AG08395 (cell line): ENCODE measurements at regions not wholly inside any gene's neighbourhood (a gene's known extent, or its start where the extent isn't known, plus 50 kb on each side); places are given as distances from the start of the nearest gene placed in this dataset.
A peak's percentile ranks its signal among the peaks of the same experiment; 100 is the strongest.

Experiments
- DNase-seq: peaks from one replicate; pipeline ENCODE4 v3.0.0; 2012; ENCODE audit warnings: mixed read lengths, low spot score

DNA sequence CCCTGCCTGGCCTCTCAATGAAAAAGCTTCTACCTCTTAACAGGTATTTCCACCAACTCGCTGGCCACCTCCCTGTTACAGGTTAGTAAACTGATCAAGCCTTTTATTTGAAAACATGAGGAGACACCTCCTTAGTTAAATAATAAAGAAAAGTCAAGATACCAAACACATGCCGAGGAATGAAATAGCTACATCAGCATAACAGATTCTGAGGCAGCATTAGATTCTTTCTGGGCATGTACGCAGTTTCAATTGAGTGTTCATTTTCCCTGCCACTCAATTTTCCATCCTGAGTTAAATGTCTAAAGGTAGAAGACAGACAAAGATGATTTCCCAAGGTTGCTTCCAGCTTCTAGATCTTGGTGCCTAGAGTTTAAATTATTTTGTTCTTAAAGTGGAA is 250.5 kb upstream of the LRTM1 start:
- DNase-seq, result no peak

DNA sequence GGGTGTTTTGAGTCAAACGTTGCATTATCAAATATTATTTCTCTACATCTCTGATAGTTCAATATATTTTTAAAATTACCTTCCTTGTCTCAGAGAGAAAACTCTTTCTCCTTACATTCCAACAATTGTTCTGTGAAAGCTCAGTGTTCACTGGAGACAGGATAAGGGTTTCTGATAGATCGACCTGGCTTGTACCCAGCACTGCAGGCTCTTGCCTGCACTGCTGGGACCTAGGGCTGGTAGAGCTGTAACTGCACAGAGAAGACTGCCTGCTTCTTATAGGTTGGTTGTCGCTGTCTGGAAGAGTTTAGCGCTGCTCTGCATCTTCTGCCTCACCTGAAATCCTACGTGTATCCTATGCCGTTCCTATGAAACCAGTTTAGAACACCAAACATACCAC is 249.9 kb upstream of the LRTM1 start:
- DNase-seq, result no peak

DNA sequence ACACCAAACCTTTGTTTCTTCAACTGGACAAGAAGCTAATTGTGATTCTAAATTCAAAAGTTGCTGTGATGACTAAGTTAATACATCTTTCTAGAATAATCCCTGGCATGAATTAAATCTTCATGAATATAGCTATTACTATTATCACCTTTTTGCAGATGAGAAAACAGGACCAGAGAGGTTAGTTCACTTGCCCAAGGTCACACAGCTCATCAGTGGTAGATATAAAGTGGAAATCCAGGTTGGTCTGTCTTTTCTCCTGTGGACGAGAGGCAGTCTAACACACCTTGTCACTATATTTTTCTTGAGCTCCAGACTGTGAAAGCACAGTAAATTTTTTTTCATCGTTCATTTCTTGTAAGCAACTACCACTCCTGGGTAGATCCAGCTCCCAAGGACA is 247.6 kb upstream of the LRTM1 start:
- DNase-seq, result no peak

DNA sequence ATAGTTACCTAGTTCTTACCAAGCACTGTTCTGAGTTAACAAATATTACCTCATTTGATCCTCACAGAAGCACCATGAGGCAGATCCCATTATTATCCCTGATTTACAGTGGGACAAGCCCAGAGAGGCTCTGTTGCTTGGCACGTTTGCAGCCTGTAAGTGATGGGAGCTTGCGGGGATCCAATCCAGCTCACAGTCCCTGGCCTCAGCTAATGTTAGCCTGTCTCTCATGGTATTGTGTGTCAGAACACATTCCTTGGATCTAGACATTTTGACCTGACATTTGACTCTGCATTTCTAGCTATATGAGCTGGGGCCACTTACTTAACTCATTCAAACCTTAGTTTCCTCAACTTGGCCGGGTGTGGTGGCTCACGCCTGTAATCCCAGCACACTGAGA is 246.9 kb upstream of the LRTM1 start:
- DNase-seq, result no peak

DNA sequence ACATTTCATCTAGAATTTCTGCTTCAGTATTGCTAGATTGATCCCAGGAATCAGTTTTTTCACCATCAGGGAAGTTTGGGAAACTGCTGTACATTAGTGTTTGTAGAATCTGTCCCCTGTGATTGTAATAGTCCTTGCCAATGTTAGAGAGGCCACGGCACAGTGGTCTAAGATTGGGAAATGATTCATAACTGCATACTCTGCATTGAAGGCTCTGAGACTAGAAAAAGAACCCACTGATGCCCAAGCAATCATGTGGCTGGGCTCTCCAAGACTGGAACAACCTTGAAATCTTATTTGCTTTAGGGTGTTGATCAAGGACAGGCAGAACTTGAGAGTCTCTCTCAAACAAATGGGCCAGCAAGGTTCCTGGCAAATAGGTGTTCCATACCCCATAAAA is 245.6 kb upstream of the LRTM1 start:
- DNase-seq, result no peak

DNA sequence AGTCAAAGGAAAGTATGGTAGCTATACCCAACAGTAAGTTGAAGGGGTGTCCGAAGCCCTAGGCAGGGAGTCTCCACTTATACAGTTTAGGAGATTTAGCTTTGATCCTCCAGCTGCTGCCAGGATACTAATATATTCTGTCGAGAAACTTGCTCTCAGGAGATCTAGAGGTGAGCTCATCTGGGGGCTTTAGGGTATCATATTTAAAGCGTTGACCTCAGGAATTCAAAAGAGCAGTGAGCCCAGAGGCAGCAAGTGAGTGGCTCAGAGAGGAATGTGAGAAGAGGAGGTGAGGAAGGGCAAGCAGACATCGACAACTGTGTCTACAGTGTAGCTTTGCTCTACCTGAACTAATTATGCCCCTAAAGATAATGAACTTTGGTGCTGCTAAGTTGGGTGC is 245.1 kb upstream of the LRTM1 start:
- no peak for DNase-seq

DNA sequence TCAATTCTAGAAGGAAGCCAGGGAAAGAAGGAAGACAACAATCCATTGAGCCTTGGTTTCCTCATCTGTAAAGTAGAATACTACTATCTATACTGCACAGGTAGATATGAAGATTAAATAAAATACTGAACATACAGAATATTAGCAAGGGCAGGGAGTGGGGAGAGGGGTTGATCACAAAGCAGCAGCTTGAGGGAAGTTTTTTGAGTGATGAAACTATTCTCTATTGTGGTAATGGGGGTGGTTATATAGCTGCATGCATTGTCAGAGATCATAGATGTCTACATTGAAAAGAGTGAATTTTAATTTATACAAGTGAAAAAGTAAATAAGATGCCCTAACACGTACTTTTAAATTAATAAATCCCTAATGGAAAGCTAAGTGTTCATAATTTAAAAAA is 242.6 kb upstream of the LRTM1 start:
- DNase-seq, result no peak

DNA sequence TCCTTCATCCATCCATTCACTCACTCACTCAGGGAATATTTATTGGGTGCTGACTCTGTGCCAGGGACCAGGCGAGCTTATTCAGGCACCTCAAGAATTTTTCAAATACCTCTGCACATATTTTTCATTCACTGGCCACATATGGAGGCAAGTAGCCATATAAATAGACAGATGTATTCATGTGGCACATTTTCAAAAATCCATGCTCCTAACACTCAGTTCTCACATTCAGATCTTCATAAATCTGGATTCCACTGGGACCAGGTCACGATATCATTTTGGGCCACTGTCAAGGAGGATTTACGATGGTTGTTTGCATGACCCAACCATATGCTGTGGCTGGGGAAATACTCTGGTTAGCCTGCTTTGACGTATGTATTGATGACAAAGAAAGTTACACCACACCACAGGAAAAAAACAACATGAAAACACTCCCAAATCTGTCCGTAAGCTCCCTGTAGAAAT is 241.8 kb upstream of the LRTM1 start:
- peak; percentile 87 for DNase-seq

DNA sequence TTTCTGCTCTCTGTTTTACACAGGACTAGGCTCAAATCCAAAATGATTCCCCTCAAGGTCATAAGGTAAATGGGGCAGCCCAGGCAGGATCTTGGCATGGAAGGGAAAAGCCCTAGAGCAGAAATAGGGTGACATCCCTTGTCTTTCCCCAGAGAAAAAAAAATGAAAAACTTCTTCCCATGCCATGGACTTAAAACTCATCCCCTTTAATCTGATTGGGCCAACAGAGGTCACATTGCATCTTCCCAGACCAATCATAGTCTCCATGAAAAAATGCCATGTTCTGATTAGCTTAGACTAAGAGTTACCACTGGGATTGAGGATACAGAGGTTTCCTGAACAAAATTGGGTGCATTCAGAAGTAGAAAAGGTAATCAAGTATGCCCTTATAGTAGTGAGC is 241.3 kb upstream of the LRTM1 start:
- peak; percentile 55 for DNase-seq

DNA sequence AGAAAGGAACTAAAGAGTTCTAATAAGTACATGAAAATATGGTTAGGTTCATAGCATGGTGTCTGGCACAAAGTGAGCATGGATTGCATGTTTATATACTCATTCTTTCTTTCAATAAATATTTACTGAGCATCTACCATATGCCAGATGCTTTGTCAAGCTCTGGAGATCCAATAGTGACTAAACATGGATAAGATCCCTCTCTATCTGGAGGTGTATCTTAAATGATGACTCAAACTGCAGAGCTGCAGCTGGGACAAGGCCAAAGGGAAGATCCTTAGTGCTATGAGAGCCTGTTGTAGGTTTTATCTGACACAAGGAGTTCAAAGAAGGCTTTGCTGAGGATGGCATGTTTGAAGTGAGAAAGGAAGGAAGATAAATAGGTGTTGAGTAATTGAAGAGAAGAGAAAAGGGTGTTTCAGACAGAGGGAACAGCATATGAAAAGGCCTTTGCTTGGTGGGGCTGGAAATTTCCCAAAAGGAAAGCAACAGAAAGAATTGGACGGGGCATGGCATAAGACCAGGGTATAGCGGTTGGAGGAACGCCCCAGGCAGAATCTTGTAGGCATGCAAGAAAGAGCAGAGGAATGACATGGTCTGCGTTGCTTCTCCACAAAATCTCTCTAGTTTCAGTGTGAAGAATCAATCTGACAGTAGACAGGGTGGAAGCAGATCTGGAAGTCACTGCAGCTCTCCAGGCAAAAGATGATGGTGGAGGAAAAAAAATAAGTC is 239.9 kb upstream of the LRTM1 start:
- DNase-seq, result peak; percentile 46

DNA sequence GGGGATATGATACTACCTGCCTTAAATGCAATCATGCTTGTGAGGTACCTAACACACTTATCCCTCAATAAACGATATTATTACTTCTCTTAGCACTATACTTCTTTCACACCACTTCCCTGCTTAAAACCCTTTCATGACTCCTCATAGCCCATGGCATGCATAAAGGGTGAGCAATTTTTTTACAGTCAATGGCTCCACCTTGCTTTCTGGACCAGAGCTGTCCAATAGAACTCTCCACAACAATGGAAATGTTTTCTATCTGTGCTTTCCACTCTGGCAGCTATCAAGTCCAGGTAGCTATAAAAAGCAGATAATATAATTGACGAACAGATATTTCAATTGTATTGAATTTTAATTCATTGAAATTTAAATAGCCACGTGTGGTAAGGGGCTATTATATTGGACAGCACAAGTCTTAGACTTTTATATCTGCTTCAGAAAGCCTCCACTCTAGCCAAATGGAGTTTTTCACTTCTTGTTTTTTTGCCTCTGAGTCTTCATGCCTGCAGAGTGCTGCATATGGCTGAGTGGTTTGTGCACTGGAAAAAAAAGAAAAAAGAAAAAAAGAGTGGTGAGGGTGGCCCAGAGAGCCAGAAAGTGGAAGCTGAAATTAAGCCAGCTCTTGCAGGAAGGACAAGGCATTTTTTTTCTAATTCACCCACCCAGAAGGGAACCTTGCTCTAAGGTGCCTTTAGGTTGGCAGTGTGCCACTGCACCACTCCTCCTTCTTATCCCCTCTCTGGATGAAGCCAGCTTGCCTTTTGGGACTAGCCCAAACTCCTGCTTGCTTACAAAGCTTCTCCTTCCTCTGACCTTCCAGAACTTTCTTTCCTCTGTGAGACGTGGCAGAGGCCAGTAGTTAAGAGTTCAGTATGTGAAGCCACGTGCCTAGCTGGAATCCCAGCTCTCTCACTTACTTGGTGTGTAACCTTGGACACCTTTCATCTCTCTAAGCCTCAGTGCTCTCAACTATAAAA is 239.0 kb upstream of the LRTM1 start:
- DNase-seq, result no peak

DNA sequence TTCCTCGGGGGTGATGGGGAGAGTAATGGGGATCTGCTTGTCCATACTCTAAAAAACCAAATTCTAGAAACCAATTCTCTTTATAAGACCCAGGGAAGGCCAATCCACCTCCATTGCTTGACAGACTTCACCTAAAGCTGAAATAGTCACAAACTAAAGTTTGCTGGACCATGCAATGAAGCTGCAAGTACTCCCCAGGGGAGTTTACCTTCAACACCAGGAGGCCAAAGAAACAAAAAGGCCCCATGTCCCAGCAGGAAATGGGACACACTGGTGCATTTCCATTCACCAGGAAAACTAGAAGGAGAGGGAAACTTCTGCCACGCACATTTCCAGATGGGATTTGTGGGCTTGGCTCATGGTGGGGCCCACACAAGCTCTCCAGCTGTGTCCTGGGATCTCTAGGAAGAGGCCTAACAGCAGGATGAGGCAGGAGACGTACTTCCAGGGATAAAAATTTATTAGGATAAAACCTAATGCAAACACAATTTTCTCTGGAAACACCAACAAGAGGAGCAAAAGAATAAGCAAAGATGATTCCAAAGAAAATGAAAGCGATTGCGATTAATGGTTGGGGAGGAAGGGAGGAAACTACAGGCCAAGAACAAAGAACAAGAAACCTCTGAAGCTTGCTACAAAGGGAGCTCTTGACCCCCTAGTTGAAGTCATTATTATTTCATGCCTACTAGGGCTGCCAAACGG is 238.0 kb upstream of the LRTM1 start:
- DNase-seq, result no peak

DNA sequence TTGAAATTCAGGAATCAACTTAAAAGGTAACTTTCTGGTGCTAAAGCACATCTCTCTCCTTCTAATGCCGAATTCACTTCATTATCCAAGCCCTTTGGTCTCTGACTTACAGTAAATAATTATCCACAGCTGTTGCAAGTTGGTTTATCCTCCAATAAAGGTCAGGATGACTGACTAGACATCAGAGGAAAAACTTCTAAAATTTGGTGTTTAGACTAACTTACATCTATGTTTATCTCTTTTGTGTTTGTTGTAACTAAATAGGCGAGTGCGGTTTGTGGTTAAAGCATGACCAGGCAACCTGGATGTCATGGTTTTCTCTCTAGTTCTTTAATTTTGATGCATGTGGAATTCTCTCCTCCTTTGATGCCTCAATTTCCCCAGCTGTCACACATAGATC is 237.4 kb upstream of the LRTM1 start:
- DNase-seq, result no peak

DNA sequence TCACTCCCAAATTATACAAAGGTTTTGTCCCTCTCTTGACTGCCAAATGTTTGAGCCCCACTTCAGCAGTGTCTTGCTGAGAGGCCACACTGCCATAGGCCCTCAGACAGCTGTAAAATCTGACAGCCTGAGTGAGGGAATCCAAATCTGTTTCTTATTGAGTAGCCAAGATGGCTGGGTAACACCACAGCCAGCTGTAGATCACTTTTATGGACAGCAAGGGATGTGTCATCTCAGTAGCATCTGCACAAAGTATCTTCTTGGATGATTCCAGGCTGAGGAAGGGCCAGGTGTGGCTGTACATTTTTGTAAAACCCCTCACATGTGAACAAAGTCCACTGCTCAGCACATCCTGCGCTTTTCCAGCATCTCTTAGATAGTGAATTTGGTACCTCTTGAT is 237.0 kb upstream of the LRTM1 start:
- DNase-seq, result peak; percentile 50

DNA sequence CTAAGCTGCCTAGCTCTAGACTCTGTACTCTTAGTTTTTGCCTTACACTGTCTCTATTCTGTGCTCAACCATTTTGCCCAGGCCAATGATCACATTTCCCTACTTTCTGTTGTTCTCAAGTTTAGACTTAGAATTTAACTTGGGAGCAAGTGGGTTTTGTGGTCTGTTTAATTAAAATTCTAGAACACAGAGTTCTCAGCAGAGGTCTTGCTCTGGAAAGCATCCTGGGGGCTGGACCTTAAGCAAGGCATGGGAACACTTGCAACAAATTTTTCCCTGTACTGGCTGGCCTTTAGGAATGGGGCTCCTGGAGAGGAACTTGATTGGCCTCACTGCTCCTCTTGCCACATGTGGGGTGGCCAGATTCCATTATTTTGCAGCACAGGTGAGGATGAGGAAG is 236.3 kb upstream of the LRTM1 start:
- no peak for DNase-seq

DNA sequence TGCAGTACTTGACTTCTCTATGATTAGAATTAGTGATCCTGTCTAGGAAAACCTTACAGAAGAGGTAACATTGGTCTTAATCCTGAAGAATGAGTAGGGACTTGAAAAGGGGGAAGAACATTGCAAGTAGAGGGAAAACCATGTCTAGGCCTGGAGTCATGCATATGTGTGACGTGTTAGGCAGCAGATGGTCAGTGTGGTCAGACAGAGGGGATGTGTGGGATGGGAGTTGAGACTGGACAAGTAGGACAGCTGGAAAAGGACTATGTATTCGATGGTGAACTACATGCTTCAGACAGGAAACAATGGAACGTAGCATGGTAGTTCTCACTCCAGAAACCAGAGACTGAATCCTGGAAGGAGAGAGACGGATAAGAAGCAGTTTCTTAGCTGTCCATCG is 235.6 kb upstream of the LRTM1 start:
- no peak for DNase-seq

DNA sequence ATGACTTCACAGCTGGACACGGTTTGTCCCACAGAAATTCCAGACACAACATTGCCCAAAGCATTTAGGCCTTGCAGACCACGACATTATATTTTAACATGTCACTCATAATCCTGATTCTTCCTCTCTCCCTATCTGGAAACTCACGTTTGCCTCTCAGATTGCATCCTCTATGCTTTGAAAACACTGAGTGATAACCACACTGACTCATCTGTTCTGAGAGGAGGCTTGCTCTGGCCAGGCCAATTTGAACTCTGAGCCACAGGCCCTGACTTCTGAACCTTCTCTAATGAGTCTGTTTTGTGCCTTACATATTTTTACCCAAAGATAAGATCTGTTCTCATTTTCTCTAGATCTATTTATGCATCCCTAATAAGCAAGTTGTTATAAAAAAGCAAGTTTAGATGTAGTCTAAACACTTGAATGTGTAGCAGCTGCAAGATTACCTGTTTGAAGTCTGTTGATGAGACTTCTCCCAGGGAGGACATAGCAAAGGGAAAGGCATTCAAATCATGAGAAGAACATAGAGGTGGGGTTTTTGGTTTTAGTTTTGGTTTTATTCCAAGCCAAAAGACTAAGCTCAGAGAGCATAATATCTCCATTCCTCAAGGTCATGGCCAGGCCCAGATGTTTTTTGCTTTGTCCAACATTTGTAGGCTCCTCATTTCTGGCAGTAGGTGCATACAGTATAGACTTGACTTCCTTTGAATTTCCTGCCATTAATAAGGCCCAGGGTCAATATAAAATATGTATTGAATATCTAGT is 234.4 kb upstream of the LRTM1 start:
- peak; percentile 69 for DNase-seq

DNA sequence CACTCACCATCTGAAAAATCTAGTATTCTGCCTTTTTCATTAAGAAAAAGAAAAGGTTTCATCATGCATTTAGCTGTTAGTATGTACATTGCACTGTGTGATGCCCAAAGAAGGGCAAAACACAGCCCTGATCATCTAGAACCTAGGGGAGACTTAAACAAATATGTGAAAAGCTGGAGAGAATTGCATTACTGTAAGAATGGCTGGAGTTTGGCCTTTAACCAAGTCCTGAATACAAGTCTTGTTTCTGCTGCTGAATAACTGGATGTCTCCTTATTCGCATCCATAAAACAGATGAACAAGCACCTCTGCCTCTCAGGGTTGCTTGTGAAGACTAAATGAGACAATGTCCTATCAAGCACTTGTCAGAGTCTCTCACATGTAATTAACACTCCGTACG is 233.4 kb upstream of the LRTM1 start:
- DNase-seq, result no peak

DNA sequence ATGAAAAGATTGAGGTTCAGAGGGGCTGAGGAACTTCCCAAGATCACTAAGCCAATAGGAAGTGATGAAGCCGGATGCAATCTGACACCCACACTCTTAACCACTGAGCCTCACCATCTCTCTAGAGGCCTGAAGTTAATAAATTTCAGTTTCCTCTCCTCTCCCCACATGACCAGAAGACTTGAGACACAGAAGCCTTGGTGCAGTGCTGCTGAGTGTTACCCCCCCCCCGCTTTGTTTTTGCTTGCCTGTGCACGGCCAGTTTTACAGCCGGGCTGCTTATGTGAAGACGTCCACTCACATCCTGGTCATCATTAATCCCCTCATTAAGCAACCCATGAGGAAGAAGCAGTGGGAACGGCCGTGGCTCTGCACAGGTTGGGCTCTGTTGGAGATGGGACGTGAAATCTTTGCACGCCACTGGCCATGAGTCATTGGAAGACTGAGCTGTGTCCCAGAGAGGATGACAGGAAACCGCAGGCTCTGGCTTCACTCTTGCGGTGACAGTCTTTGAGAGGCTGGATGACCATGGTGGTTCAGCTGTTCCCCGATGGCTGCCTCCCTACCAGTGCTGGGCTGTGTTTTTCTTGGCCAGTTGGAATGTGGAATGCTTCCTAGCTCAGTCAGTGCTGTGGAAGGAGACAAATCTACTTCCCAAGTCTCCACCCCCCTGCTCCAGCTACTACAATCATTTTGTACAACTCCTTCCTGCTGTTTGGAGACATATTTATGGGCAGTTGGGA is 232.6 kb upstream of the LRTM1 start:
- peak; percentile 91 for DNase-seq

DNA sequence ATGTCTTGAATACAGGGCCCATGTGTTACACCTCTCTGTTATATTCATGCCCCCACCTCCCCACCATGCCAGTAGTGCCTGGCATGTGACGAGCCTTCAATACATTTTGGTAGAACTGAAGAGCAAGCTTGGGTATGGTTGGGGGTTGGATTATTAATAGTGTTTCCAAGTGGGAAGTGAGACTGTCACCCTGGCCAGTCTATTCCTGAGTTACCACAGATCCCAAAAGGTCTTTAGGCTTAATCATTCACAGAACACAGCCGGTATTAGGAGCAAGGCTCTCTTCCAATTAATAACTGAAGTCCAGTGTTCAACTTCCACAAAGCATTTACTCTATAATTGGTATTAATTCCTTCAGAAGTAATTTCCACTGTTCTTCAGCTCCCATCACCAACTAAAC is 231.9 kb upstream of the LRTM1 start:
- DNase-seq, result no peak

DNA sequence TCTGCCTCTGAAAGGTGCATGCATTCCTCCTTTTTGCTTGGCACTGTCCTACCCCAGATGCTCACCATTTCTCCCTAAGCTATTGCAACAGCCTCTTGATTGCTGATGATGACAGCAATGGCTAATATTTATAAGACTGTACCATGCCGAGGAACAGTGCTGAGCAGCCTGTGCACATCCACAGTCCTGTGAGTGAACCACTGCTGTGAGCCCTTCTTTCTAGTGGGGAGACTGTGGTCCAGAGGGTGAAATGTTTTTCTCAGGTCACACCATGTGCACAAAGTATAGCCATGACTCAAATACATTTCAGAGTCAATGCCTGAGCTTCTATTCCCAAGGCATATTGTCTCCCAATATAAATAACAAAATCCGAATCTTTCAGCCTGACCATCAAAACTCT is 231.2 kb upstream of the LRTM1 start:
- no peak for DNase-seq
